NB4 (cell line): ENCODE measurements at regions not wholly inside any gene's neighbourhood (a gene's known extent, or its start where the extent isn't known, plus 50 kb on each side); places are given as distances from the start of the nearest gene placed in this dataset.
A peak's percentile ranks its signal among the peaks of the same experiment; 100 is the strongest.

Source experiments
- DNase-seq: peaks from one replicate; pipeline ENCODE4 v3.0.0; 2010; ENCODE audit warnings: low read depth
- H3K4me3 ChIP-seq: one replicate; pipeline ENCODE4 v1.5.1; 2011; ENCODE audit warnings: mild to moderate bottlenecking, low read depth, low read length, moderate library complexity
- MYC ChIP-seq: IDR thresholded peaks from 2 replicates; pipeline ENCODE4 v1.6.1; 2011; ENCODE audit warnings: low read depth, low read length
- POLR2A ChIP-seq: IDR thresholded peaks from 2 replicates; pipeline ENCODE4 v1.6.1; 2011; ENCODE audit warnings: mild to moderate bottlenecking; ENCODE audit not compliant: insufficient read length; ENCODE audit errors: extremely low read depth
- TF ChIP-seq, protein P1 (sequence below): IDR thresholded peaks from 2 replicates; pipeline ENCODE4 v1.6.1; 2011; ENCODE audit warnings: low read depth, low read length
- TF ChIP-seq, protein P2 (sequence below): IDR thresholded peaks from one replicate; pipeline ENCODE4 v1.5.1; 2012; ENCODE audit warnings: low read depth, low read length

DNA sequence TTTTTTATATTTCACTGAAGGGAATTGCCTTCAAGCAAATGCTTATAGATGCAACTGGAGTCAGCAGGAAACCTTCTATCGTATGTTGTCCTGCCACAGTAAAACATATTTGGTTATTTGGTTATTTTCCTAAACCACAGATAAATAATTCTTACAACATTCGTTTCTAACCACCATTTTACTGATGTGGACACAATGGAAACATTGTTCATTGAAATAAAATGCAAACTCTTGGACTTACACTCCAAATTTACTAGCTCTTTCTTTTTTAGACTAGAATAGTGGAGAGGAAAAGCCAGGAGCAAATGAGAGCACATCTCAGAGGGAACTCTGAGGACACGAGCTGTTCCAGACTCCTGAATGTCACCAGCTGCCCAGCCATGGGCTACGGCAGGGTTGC lies 114.8 kb downstream of the RPS12 start:
- TF ChIP-seq, protein P1, sequence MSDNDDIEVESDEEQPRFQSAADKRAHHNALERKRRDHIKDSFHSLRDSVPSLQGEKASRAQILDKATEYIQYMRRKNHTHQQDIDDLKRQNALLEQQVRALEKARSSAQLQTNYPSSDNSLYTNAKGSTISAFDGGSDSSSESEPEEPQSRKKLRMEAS = no peak
- TF ChIP-seq POLR2A (no peak), MYC (no peak)
- TF ChIP-seq, protein P2, sequence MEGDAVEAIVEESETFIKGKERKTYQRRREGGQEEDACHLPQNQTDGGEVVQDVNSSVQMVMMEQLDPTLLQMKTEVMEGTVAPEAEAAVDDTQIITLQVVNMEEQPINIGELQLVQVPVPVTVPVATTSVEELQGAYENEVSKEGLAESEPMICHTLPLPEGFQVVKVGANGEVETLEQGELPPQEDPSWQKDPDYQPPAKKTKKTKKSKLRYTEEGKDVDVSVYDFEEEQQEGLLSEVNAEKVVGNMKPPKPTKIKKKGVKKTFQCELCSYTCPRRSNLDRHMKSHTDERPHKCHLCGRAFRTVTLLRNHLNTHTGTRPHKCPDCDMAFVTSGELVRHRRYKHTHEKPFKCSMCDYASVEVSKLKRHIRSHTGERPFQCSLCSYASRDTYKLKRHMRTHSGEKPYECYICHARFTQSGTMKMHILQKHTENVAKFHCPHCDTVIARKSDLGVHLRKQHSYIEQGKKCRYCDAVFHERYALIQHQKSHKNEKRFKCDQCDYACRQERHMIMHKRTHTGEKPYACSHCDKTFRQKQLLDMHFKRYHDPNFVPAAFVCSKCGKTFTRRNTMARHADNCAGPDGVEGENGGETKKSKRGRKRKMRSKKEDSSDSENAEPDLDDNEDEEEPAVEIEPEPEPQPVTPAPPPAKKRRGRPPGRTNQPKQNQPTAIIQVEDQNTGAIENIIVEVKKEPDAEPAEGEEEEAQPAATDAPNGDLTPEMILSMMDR = no peak
- H3K4me3 ChIP-seq = no peak overlapping the region
- DNase-seq = no peak

GRCh38 chr6:132931313-132931712 lies 116.9 kb downstream of the RPS12 start:
- DNase-seq = no peak
- TF ChIP-seq POLR2A (no peak), MYC (no peak)
- TF ChIP-seq, protein P2 = no peak
- TF ChIP-seq, protein P1 = no peak

DNA sequence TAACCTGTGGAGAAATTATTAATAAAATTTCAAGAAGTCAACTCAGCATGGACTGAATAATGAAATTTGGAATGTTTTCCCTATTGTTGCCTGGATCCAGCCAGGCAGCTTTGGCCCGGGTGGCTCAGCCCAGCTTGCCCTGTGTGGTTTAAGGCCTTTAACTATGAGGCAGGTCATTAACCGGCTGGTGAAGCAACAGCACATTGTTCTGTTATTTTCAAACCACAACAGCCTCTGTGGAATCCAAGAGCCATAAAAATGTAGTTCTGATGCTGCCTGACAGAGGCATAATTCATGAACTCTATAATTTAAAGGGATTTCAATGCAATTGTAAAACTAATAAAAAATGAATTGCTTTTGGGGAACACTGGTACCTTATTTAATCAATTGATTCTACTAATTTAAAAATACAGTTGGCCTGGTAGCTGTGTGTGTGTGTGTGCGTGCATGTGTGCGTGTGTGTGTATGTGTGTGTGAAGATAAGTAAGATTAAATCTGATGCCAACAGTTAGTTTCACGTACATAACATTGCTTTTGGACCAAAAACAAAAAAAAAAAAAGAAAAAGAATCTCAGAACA lies 117.7 kb downstream of the RPS12 start:
- no peak for TF ChIP-seq MYC
- no peak for TF ChIP-seq POLR2A
- TF ChIP-seq, protein P2 = no peak
- TF ChIP-seq, protein P1 = no peak
- H3K4me3 ChIP-seq = no peak overlapping the region
- peak; percentile 22 for DNase-seq

More at GRCh38 chr6:132931313-132931712, 116.9 kb downstream of the RPS12 start:
- no peak overlapping the region for H3K4me3 ChIP-seq

DNA sequence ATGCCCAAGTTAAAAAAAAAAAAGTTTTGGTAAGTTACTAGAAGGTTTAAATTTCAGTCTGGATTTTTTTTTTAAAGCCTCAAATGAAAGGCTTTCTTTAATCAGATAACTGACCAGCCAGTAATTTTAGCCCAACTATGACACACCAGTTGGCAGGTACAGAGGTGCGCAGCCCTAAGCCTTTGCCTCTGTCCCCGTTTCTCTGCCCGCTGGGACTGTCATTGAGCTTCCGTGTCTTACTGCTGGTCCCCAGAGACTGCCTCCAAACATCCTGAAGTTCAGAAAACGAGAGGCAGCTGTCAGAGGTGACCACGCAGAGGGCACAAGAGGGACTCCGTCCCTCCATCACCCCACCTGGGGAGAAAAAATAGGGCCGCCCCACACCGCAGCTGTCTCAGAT lies 118.2 kb downstream of the RPS12 start:
- no peak for DNase-seq
- TF ChIP-seq POLR2A (no peak), MYC (no peak)
- TF ChIP-seq, protein P1 = no peak
- TF ChIP-seq, protein P2 = no peak
- H3K4me3 ChIP-seq = no peak overlapping the region

DNA sequence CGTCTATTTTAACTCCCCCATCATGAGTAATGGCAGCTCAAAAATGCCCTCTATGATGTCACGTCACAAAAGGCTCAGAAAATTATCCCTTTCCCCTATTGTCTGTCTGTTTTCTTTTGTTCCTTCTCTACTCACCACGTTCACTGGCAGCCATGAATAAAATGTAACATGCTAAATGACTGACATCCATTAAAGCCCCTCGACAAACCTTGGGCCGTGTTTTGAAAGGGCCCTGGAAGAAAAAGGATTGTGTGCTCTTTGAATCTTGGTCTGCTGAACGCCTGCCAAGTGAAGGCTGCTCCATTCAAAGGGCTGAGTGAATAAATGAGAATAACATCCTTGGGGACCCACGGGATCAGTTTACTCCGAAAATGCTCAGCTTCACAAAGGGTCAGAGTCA lies 118.7 kb downstream of the RPS12 start:
- no peak for DNase-seq
- H3K4me3 ChIP-seq = no peak overlapping the region
- TF ChIP-seq, protein P2 = no peak
- TF ChIP-seq POLR2A (no peak), MYC (no peak)
- TF ChIP-seq, protein P1 = no peak

DNA sequence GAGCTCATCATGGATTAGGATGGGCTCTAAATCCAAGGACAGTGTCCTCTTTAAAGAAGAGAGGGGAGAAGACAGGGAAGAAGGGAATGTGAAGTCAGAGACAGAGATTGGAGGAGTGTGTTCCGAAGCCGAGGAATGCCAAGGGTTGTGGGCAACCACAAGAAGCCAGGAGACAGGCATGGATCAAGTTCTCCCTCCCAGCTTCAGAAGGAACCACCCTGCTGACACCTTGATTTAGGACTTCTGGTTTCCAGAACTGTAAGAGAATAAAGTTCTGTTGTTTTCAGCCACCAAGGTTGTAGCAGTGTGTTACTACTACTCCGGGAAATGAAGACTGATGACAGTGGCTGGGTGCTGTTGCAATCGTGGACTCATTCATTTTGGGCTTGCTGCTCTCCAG lies 120.1 kb downstream of the RPS12 start:
- H3K4me3 ChIP-seq = no peak overlapping the region
- TF ChIP-seq, protein P2 = no peak
- TF ChIP-seq, protein P1 = no peak
- TF ChIP-seq POLR2A = no peak
- TF ChIP-seq MYC = no peak
- DNase-seq = peak; percentile 14
